GM12891 (cell line): ENCODE measurements at regions not wholly inside any gene's neighbourhood (a gene's known extent, or its start where the extent isn't known, plus 50 kb on each side); places are given as distances from the start of the nearest gene placed in this dataset.

ENCODE experiments used
- POLR2A ChIP-seq: IDR thresholded peaks from 2 replicates; pipeline ENCODE4 v1.6.1; 2011; ENCODE audit warnings: low read depth, low read length, control low read depth
- POLR2AphosphoS5 ChIP-seq: IDR thresholded peaks from 2 replicates; pipeline ENCODE4 v1.6.1; 2011; ENCODE audit warnings: low read depth, low read length, control low read depth
- TAF1 ChIP-seq: IDR thresholded peaks from 2 replicates; pipeline ENCODE4 v1.6.1; 2011; ENCODE audit warnings: low read depth, low read length, control low read depth

- no peak for TF ChIP-seq TAF1
- no peak for TF ChIP-seq POLR2AphosphoS5
- no peak for TF ChIP-seq POLR2A
Measured at GRCh38 chr18:41461114-41461513, 493.9 kb upstream of the PIK3C3 start.
